DOHH2 (cell line): ENCODE measurements at regions not wholly inside any gene's neighbourhood (a gene's known extent, or its start where the extent isn't known, plus 50 kb on each side); places are given as distances from the start of the nearest gene placed in this dataset.

Experiments
- EZH2phosphoT487 ChIP-seq: fragments of 200-600 bp; sonication (generic); IDR thresholded peaks from 2 replicates; pipeline ENCODE4 v1.6.1; 2017; ENCODE audit warnings: borderline replicate concordance, mild to moderate bottlenecking, antibody characterized with exemption, low read length, moderate library complexity, mixed read lengths
- TF ChIP-seq, protein P1 (sequence below): fragments of 200-600 bp; sonication (generic); IDR thresholded peaks from one replicate; pipeline ENCODE4 v1.5.1; 2014; ENCODE audit warnings: antibody characterized with exemption, mild to moderate bottlenecking, low read depth, low read length; ENCODE audit not compliant: poor library complexity, severe bottlenecking

GRCh38 chr1:74913978-74914377 is 181.0 kb downstream of the TYW3 start:
- TF ChIP-seq, protein P1, sequence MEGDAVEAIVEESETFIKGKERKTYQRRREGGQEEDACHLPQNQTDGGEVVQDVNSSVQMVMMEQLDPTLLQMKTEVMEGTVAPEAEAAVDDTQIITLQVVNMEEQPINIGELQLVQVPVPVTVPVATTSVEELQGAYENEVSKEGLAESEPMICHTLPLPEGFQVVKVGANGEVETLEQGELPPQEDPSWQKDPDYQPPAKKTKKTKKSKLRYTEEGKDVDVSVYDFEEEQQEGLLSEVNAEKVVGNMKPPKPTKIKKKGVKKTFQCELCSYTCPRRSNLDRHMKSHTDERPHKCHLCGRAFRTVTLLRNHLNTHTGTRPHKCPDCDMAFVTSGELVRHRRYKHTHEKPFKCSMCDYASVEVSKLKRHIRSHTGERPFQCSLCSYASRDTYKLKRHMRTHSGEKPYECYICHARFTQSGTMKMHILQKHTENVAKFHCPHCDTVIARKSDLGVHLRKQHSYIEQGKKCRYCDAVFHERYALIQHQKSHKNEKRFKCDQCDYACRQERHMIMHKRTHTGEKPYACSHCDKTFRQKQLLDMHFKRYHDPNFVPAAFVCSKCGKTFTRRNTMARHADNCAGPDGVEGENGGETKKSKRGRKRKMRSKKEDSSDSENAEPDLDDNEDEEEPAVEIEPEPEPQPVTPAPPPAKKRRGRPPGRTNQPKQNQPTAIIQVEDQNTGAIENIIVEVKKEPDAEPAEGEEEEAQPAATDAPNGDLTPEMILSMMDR = no peak
- no peak for TF ChIP-seq EZH2phosphoT487
